ENCODE measurements at regions not wholly inside any gene's neighbourhood (a gene's known extent, or its start where the extent isn't known, plus 50 kb on each side); places are given as distances from the start of the nearest gene placed in this dataset.

DNA sequence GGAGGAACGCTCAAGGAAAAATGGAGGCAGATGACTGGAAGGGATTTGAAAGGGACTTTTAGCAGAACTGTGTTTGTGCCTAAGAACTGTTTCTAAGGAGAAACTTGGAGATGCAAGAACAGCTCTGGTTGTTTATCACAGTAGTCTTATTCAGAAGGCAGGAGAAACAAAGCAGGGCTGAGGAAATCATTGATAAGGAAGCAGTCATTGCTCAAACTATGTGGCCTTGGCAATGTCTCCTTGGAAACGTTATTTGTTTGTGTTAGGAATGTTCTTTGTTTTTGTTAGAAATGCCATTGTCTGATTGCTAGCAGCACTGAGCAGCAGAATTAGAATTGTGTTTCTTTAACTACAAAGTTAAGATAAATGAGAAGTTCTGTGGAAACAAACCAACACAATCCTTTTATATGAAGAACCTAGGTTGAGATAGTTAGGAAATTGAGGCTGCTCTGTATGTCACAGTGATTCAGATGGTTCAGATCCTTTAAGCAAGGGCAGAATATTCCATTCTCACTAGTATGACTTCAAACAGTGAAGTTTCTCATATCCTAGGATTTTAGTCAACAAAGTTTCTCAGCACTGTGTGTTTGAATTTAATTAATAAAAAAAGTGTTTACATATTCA, 1191.3 kb upstream of the IGFBP7 start:
- TF ChIP-seq, protein P1, sequence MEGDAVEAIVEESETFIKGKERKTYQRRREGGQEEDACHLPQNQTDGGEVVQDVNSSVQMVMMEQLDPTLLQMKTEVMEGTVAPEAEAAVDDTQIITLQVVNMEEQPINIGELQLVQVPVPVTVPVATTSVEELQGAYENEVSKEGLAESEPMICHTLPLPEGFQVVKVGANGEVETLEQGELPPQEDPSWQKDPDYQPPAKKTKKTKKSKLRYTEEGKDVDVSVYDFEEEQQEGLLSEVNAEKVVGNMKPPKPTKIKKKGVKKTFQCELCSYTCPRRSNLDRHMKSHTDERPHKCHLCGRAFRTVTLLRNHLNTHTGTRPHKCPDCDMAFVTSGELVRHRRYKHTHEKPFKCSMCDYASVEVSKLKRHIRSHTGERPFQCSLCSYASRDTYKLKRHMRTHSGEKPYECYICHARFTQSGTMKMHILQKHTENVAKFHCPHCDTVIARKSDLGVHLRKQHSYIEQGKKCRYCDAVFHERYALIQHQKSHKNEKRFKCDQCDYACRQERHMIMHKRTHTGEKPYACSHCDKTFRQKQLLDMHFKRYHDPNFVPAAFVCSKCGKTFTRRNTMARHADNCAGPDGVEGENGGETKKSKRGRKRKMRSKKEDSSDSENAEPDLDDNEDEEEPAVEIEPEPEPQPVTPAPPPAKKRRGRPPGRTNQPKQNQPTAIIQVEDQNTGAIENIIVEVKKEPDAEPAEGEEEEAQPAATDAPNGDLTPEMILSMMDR (IDR thresholded peaks at IDR 0.05) = no peak
- no peak for TF ChIP-seq POLR2A (IDR thresholded peaks at IDR 0.05)
- TF ChIP-seq EP300 (IDR thresholded peaks at IDR 0.05) = no peak
